Gastroesophageal sphincter (tissue), 4 donors: ENCODE measurements at regions not wholly inside any gene's neighbourhood (a gene's known extent, or its start where the extent isn't known, plus 50 kb on each side); places are given as distances from the start of the nearest gene placed in this dataset.

Source experiments
- ATAC-seq: fragments of 150-250 bp; one replicate; pipeline ENCODE4 v1.9.1; 2016; ENCODE audit warnings: mild to moderate bottlenecking, moderate library complexity
- H3K27ac ChIP-seq, 4 donors: fragments of 200-600 bp; sonication (generic) in 3 of 4; 1 replicate in 3 of 4; 2 replicates in 1 of 4; pipeline ENCODE4 v1.5.1; 2016 to 2019
- H3K27me3 ChIP-seq: fragments of 200-600 bp; sonication (generic); one replicate; pipeline ENCODE4 v1.5.1; 2019
- H3K36me3 ChIP-seq, 2 donors: fragments of 200-600 bp; sonication (generic); one replicate each; pipeline ENCODE4 v1.5.1; 2019; ENCODE audit warnings: control low read depth in 1 of 2
- H3K4me1 ChIP-seq, 3 donors: fragments of 200-600 bp; sonication (generic); 1 replicate in 2 of 3; 2 replicates in 1 of 3; pipeline ENCODE4 v1.5.1; 2016 to 2019; ENCODE audit warnings: control low read depth in 2 of 3
- H3K4me3 ChIP-seq, 2 donors: fragments of 200-600 bp; sonication (generic); one replicate each; pipeline ENCODE4 v1.5.1; 2019; ENCODE audit warnings: mild to moderate bottlenecking in 1 of 2, moderate library complexity in 1 of 2
- H3K9me3 ChIP-seq, 3 donors: fragments of 200-600 bp; sonication (generic); one replicate each; pipeline ENCODE4 v1.5.1; 2017 to 2019; ENCODE audit warnings: control low read depth in 2 of 3
- EP300 ChIP-seq: sonication (generic); formaldehyde crosslinking; IDR thresholded peaks from one replicate; pipeline ENCODE4 v1.6.1; 2017; ENCODE audit warnings: antibody characterized with exemption, mild to moderate bottlenecking
- POLR2A ChIP-seq, 2 donors: fragments of 450-650 bp; IDR thresholded peaks; one replicate each; pipeline ENCODE4 v1.6.1; 2017; ENCODE audit warnings: antibody characterized with exemption in 2 of 2, mild to moderate bottlenecking in 2 of 2, moderate library complexity in 1 of 2
- POLR2AphosphoS5 ChIP-seq: sonication (generic); formaldehyde crosslinking; IDR thresholded peaks from one replicate; pipeline ENCODE4 v1.6.1; 2017; ENCODE audit warnings: antibody characterized with exemption
- WGBS, 2 donors: methylation state at CpG; one replicate each; pipeline ENCODE4 v1.1.5; 2018; ENCODE audit warnings: low coverage in 1 of 2; 5-methylcytosine and 5-hydroxymethylcytosine counted together
- TF ChIP-seq, protein P1 (sequence below), 4 experiments: fragments of 200-600 bp in 2 of 4; fragments of 450-650 bp in 2 of 4; sonication (generic) in 1 of 4; IDR thresholded peaks; one replicate each; pipeline ENCODE4 v1.5.1; 2017 to 2019; ENCODE audit warnings: antibody characterized with exemption in 4 of 4, mild to moderate bottlenecking in 2 of 4, moderate library complexity in 2 of 4

DNA sequence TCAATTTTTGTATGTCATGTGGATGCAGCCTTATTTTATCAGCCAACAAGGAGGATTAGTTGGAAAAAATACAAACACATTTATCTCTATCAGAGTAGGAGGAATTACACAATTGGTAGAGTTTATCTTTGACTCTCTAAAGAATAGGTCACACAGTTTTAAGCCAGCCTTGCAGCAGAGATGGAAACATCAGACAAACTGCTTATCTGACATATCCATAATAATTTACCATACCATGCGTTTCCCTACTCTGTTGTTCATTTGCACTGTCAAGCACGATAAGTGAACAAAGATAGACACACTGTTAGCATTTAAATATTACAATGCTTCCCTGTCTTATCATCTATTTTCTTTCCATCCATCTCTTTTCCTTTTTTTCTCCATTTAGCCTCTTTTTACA, 283.7 kb upstream of the SMIM30 start:
- Histone ChIP-seq H3K4me1 (no peaks in the 10 kb centered on the region), H3K36me3 (no peaks in the 10 kb centered on the region), H3K27ac (no peak overlapping the region), H3K9me3 (no peaks in the 10 kb centered on the region), H3K27me3 (no peaks in the 10 kb centered on the region), H3K4me3 (no peak overlapping the region)
- ATAC-seq = no peak
- WGBS, 2 donors = 15 to 35% methylated on average over 2 of the region's 2 CpGs
- TF ChIP-seq, protein P1, sequence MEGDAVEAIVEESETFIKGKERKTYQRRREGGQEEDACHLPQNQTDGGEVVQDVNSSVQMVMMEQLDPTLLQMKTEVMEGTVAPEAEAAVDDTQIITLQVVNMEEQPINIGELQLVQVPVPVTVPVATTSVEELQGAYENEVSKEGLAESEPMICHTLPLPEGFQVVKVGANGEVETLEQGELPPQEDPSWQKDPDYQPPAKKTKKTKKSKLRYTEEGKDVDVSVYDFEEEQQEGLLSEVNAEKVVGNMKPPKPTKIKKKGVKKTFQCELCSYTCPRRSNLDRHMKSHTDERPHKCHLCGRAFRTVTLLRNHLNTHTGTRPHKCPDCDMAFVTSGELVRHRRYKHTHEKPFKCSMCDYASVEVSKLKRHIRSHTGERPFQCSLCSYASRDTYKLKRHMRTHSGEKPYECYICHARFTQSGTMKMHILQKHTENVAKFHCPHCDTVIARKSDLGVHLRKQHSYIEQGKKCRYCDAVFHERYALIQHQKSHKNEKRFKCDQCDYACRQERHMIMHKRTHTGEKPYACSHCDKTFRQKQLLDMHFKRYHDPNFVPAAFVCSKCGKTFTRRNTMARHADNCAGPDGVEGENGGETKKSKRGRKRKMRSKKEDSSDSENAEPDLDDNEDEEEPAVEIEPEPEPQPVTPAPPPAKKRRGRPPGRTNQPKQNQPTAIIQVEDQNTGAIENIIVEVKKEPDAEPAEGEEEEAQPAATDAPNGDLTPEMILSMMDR (IDR thresholded peaks at IDR 0.05) = no peak
- TF ChIP-seq POLR2A (IDR thresholded peaks at IDR 0.05) (no peak), EP300 (no peak), POLR2AphosphoS5 (no peak)

DNA sequence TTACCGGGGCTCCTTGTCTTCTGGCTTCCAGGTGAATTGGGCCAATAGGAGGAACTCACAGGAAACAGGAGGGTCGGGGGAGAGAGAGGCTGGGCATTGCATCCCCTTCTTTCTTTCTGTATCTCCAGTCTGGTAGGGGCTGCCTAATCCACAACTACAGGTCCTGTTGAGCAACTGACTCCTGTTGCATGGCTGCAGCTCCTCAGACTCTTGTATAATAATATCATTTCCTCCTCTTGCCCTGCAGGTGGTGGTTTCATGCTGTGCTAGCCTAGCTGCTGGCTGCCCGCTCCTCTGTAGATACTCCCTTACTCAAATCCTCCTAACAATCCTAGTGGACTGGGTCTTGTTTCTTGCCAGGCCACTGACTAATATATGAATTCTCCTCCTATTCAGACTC, 276.5 kb upstream of the SMIM30 start:
- no peaks in the 10 kb centered on the region for H3K27me3 ChIP-seq
- H3K27ac ChIP-seq = no peak overlapping the region
- 74% methylated on average over 3 of the region's 3 CpGs; no CpG with 5 or more reads in 1 of the 2 donors for WGBS, 2 donors
- H3K36me3 ChIP-seq = no peaks in the 10 kb centered on the region
- no peaks in the 10 kb centered on the region for H3K4me1 ChIP-seq
- TF ChIP-seq POLR2A (IDR thresholded peaks at IDR 0.05) (no peak), POLR2AphosphoS5 (no peak), EP300 (no peak)
- TF ChIP-seq, protein P1 (IDR thresholded peaks at IDR 0.05) = no peak
- H3K9me3 ChIP-seq = peaks cover 0 to under 1% (median 0%) of the 10 kb centered on the region in 3 donors
- no peak for ATAC-seq
- no peak overlapping the region for H3K4me3 ChIP-seq

- 48 to 57% methylated on average over 2 of the region's 2 CpGs for WGBS, 2 donors
- Histone ChIP-seq H3K27ac (no peak overlapping the region), H3K4me1 (no peaks in the 10 kb centered on the region), H3K36me3 (no peaks in the 10 kb centered on the region), H3K9me3 (peaks cover 0 to 11% (median 0%) of the 10 kb centered on the region in 3 donors), H3K27me3 (no peaks in the 10 kb centered on the region), H3K4me3 (no peak overlapping the region)
- no peak for TF ChIP-seq POLR2AphosphoS5
- TF ChIP-seq POLR2A (IDR thresholded peaks at IDR 0.05) = no peak
- TF ChIP-seq, protein P1 (IDR thresholded peaks at IDR 0.05) = no peak
- TF ChIP-seq EP300 = no peak
- no peak for ATAC-seq
Observed at GRCh38 chr7:113392841-113393540, 274.6 kb upstream of the SMIM30 start.

- TF ChIP-seq EP300 = no peak
- TF ChIP-seq POLR2AphosphoS5 = no peak
- TF ChIP-seq, protein P1 (IDR thresholded peaks at IDR 0.05) = no peak
- TF ChIP-seq POLR2A (IDR thresholded peaks at IDR 0.05) = no peak
- Histone ChIP-seq H3K9me3 (peaks cover 0 to 11% (median 0%) of the 10 kb centered on the region in 3 donors), H3K27ac (no peak overlapping the region), H3K36me3 (no peaks in the 10 kb centered on the region), H3K4me1 (no peaks in the 10 kb centered on the region), H3K4me3 (no peak overlapping the region), H3K27me3 (no peaks in the 10 kb centered on the region)
- WGBS, 2 donors = 39 to 44% methylated on average over 6 of the region's 6 CpGs
- ATAC-seq = no peak
Observed at GRCh38 chr7:113392421-113392820, 274.1 kb upstream of the SMIM30 start.

DNA sequence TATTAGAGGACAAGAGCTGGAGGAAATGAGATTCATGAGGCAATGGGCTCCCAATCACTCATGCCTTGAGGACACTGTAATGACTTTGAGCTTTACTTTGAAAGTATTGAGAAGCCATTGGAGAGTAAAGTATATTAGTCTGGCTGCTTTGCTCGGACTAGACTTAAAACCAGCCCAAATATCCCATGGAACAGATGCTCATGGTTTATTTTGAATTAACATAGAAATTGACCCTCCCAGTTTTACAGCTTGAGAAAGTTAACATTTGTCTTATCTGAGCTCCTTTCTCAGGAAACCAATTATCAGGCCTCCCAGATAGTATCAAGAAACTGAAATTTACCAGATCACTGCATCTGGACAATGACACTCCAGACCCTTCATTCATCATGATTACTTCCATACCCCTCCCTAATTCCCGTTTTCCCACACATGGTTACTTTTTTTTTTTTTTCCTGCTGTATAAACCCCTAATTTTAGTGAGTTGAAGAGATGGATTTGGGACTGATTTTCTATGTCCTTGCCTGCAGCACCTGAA, 270.8 kb upstream of the SMIM30 start:
- ATAC-seq = no peak
- H3K27ac ChIP-seq = no peak overlapping the region
- no peaks in the 10 kb centered on the region for H3K27me3 ChIP-seq
- TF ChIP-seq POLR2AphosphoS5 = no peak
- no peak for TF ChIP-seq POLR2A (IDR thresholded peaks at IDR 0.05)
- no peak for TF ChIP-seq EP300
- TF ChIP-seq, protein P1 (IDR thresholded peaks at IDR 0.05) = no peak
- H3K36me3 ChIP-seq = no peaks in the 10 kb centered on the region
- H3K4me3 ChIP-seq = no peak overlapping the region
- no peaks in the 10 kb centered on the region for H3K4me1 ChIP-seq
- 46 to 64% methylated on average over 1 to 2 of the region's 2 CpGs for WGBS, 2 donors
- H3K9me3 ChIP-seq = peaks cover 0 to 11% (median 0%) of the 10 kb centered on the region in 3 donors
